HepG2 (cell line): ENCODE measurements at regions not wholly inside any gene's neighbourhood (a gene's known extent, or its start where the extent isn't known, plus 50 kb on each side); places are given as distances from the start of the nearest gene placed in this dataset.

Experiments used
- ATAC-seq: fragments of 200-7000 bp; cut with Tn5 transposase; 3 replicates; pipeline ENCODE4 v1.9.1; 2020; ENCODE audit warnings: mild to moderate bottlenecking, moderate library complexity
- BruUV-seq: library from RNA; stranded (reverse); fragments of 400-500 nt; replicated peaks from 2 replicates; lab custom pipeline; 2021; lab: Mats Ljungman, UMichigan
- CTCF ChIA-PET: fragments of 300-600 bp; formaldehyde crosslinking; extraction: SDS; loops from one replicate; lab custom pipeline; 2021; ENCODE audit warnings: low total read pairs, inconsistent platforms, low intra/inter-chr PET ratio; lab: Yijun Ruan, JAX
- POLR2A ChIA-PET: fragments of 350-600 bp; sonication (Branson Sonifier 250); formaldehyde crosslinking; loops from one replicate; lab custom pipeline; 2020; ENCODE audit warnings: antibody characterized with exemption, inconsistent platforms; lab: Yijun Ruan, JAX
- DNase-seq: peaks from one replicate; pipeline ENCODE4 v3.0.0-alpha.2; 2015; ENCODE audit warnings: low spot score
- FAIRE-seq: peaks from 3 replicates; lab custom pipeline; 2011; peaks lifted over from hg19 to GRCh38; lab: Jason Lieb, UNC
- H2AFZ ChIP-seq: one replicate; pipeline ENCODE4 v1.6.1; 2011; ENCODE audit warnings: low read length, inconsistent platforms
- H3K27ac ChIP-seq: fragments of 300-600 bp; 3 replicates; pipeline ENCODE4 v1.8.0; 2011; ENCODE audit warnings: mixed run types, mild to moderate bottlenecking, mixed read lengths, low read length, inconsistent platforms; ENCODE audit not compliant: insufficient read depth; ENCODE audit errors: extremely low read length
- H3K27me3 ChIP-seq, 2 experiments: fragments of 200-600 bp in 1 of 2; 2 replicates in 1 of 2; 3 replicates in 1 of 2; pipeline versions ENCODE4 v1.6.0 to v1.8.0; 2011; ENCODE audit warnings: low read length in 2 of 2, mild to moderate bottlenecking in 2 of 2, moderate library complexity in 2 of 2, inconsistent platforms in 1 of 2; ENCODE audit not compliant: insufficient read depth in 2 of 2, control insufficient read depth in 1 of 2
- H3K36me3 ChIP-seq, 2 experiments: fragments of 200-600 bp in 1 of 2; replicated peaks in 1 of 2; 2 replicates in 1 of 2; 3 replicates in 1 of 2; pipeline versions ENCODE4 v1.5.1 to v1.8.0; 2011; ENCODE audit warnings: low read length in 2 of 2, inconsistent platforms in 1 of 2; ENCODE audit not compliant: insufficient read depth in 2 of 2, control insufficient read depth in 1 of 2
- H3K4me1 ChIP-seq: 2 replicates; pipeline ENCODE4 v1.5.1; 2012; ENCODE audit warnings: low read length, inconsistent platforms; ENCODE audit not compliant: insufficient read depth
- H3K4me2 ChIP-seq: 2 replicates; pipeline ENCODE4 v1.6.0; 2011; ENCODE audit warnings: low read depth, low read length, inconsistent platforms
- H3K4me3 ChIP-seq, 3 experiments: fragments of 200-600 bp in 1 of 3; sonication (generic), shearing (Covaris generic) in 1 of 3; replicated peaks in 1 of 3; 2 replicates each; pipeline ENCODE4 v1.5.1; 2011 to 2016; ENCODE audit warnings: low read length in 3 of 3, inconsistent platforms in 2 of 3, low read depth in 2 of 3, mild to moderate bottlenecking in 2 of 3, control low read depth in 1 of 3, mixed read lengths in 1 of 3; ENCODE audit not compliant: insufficient read depth in 1 of 3
- H3K79me2 ChIP-seq: one replicate; pipeline ENCODE4 v1.6.1; 2011; ENCODE audit warnings: low read length, inconsistent platforms; ENCODE audit not compliant: insufficient read depth
- H3K9ac ChIP-seq: 2 replicates; pipeline ENCODE4 v1.6.0; 2011; ENCODE audit warnings: mild to moderate bottlenecking, low read depth, low read length, inconsistent platforms; ENCODE audit not compliant: insufficient read depth
- H3K9me3 ChIP-seq: 2 replicates; pipeline ENCODE4 v1.5.1; 2012; ENCODE audit warnings: mild to moderate bottlenecking, low read length
- H4K20me1 ChIP-seq: 2 replicates; pipeline ENCODE4 v1.6.0; 2011; ENCODE audit warnings: inconsistent platforms, mild to moderate bottlenecking, low read length, moderate library complexity; ENCODE audit not compliant: insufficient read depth
- ARHGAP35 ChIP-seq: sonication (generic); formaldehyde crosslinking; IDR thresholded peaks from 2 replicates; pipeline ENCODE4 v1.9.0; 2022; ENCODE audit warnings: mild to moderate bottlenecking, inconsistent platforms, moderate library complexity, missing genetic modification reagents, borderline replicate concordance
- DMTF1 ChIP-seq: sonication (generic); formaldehyde crosslinking; IDR thresholded peaks from 2 replicates; pipeline ENCODE4 v1.4.0; 2020; ENCODE audit warnings: mild to moderate bottlenecking, missing genetic modification reagents
- KLF12 ChIP-seq: sonication (generic); formaldehyde crosslinking; IDR thresholded peaks from 2 replicates; pipeline ENCODE4 v1.4.0; 2020; ENCODE audit warnings: missing genetic modification reagents, borderline replicate concordance
- MLLT10 ChIP-seq: sonication (generic); formaldehyde crosslinking; IDR thresholded peaks from 2 replicates; pipeline ENCODE4 v1.4.0; 2020; ENCODE audit warnings: missing genetic modification reagents
- PLSCR1 ChIP-seq: sonication (generic); formaldehyde crosslinking; IDR thresholded peaks from 2 replicates; pipeline ENCODE4 v1.5.0; 2020; ENCODE audit warnings: missing genetic modification reagents, mild to moderate bottlenecking, borderline replicate concordance
- SAP130 ChIP-seq: IDR thresholded peaks from 2 replicates; pipeline ENCODE4 v1.6.1; 2016; ENCODE audit warnings: low read depth
- ZMYM2 ChIP-seq: sonication (generic); formaldehyde crosslinking; IDR thresholded peaks from 2 replicates; pipeline ENCODE4 v1.8.0; 2022; ENCODE audit warnings: mild to moderate bottlenecking, missing genetic modification reagents
- ZNF143 ChIP-seq: sonication (generic); formaldehyde crosslinking; IDR thresholded peaks from 2 replicates; pipeline ENCODE4 v1.4.0; 2020; ENCODE audit warnings: missing genetic modification reagents
- ZNF329 ChIP-seq: sonication (generic); formaldehyde crosslinking; IDR thresholded peaks from 2 replicates; pipeline ENCODE4 v1.9.0; 2021; ENCODE audit warnings: low read depth, mild to moderate bottlenecking, missing genetic modification reagents
- ZNF547 ChIP-seq: sonication (generic); formaldehyde crosslinking; IDR thresholded peaks from 2 replicates; pipeline ENCODE4 v1.5.1; 2020; ENCODE audit warnings: mild to moderate bottlenecking, missing genetic modification reagents
- ZNF841 ChIP-seq: sonication (generic); formaldehyde crosslinking; IDR thresholded peaks from 2 replicates; pipeline ENCODE4 v1.8.1; 2023; ENCODE audit warnings: missing genetic modification reagents, borderline replicate concordance
- WGBS: methylation state at CpG from one replicate; pipeline ENCODE4 v1.1.6; 2017; ENCODE audit warnings: low lambda C conversion rate; 5-methylcytosine and 5-hydroxymethylcytosine counted together
- in situ Hi-C: cut with HindIII; loops from 2 replicates; pipeline ENCODE4 v1.10.0; 2017; ENCODE audit warnings: low pct_unique_long_range_greater_than_20kb; ENCODE audit not compliant: extremely low pct_ligation_motif_present
- intact Hi-C: fragments of 100-400 bp; cut with micrococcal nuclease; formaldehyde crosslinking; loops from one replicate; pipeline ENCODE4 v1.10.0; 2022; ENCODE audit not compliant: unreplicated experiment

- POLR2A ChIA-PET = no interaction called here
- FAIRE-seq = no peak
- DNase-seq = no peak
- Histone ChIP-seq H4K20me1 (no peaks in the 10 kb centered on the region), H3K27me3 (peaks cover 9 to 79% of the 10 kb centered on the region in 2 experiments; a peak in 4 of 5 replicates), H3K36me3 (no peaks in the 10 kb centered on the region), H3K9me3 (no peaks in the 10 kb centered on the region), H3K27ac (no peak overlapping the region), H3K4me1 (no peaks in the 10 kb centered on the region), H3K79me2 (no peaks in the 10 kb centered on the region), H3K9ac (no peak overlapping the region), H2AFZ (no peak overlapping the region), H3K4me3 (no peak overlapping the region), H3K4me2 (no peak overlapping the region)
- in situ Hi-C loops = no loop called here
- WGBS = 44% methylated on average over 21 of the region's 21 CpGs
- no peak for ATAC-seq
- CTCF ChIA-PET = no interaction called here
- no peak for TF ChIP-seq PLSCR1 (CRISPR knock-in tag)
- intact Hi-C loops = no loop called here
- BruUV-seq = no TSS peak
These were observed 400.2 kb upstream of the MYT1L start for GRCh38 chr2:2731101-2731815.

DNA sequence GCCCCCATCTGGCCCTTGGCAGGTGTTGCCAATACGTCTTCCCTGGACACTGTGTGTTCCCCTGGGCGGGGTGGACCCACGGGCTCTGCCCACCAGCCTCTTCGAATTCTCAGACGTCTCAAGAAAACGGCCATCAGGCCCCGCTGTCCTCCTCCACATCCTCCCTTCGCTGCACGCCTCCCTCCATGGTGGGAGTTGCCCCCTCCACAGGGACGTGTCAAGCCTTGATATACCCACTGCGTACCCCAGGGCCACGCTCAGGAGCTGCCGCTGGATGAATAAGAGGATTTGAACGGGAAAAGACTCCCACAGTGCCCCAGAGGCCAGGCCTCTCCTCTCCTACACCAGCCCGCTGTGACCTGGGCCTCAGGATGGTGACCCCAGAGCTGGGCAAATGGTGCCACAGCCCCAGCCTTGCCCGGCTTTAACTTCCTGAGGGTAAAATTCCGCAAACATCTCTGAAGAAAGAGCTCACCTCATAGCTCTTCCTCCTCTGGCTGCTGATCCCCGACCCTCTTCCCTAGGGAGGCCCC is 399.3 kb upstream of the MYT1L start:
- Histone ChIP-seq H3K4me3 (no peak overlapping the region), H3K79me2 (no peaks in the 10 kb centered on the region), H2AFZ (no peak overlapping the region), H3K4me2 (no peak overlapping the region), H3K9ac (no peak overlapping the region), H3K36me3 (no peaks in the 10 kb centered on the region), H3K9me3 (no peaks in the 10 kb centered on the region), H3K27ac (no peak overlapping the region), H4K20me1 (no peaks in the 10 kb centered on the region), H3K4me1 (no peaks in the 10 kb centered on the region), H3K27me3 (peaks cover 9 to 88% of the 10 kb centered on the region in 2 experiments; a peak in 4 of 5 replicates)
- ChIA-PET POLR2A (no interaction called here), CTCF (no interaction called here)
- in situ Hi-C loops = no loop called here
- ATAC-seq (no peak), FAIRE-seq (no peak), DNase-seq (no peak)
- intact Hi-C loops = no loop called here
- 12% methylated on average over 15 of the region's 18 CpGs for WGBS
- TF ChIP-seq ZNF547 (CRISPR knock-in tag) = no peak
- no peak for TF ChIP-seq ZNF841
- no peak for TF ChIP-seq KLF12 (CRISPR knock-in tag)
- no peak for TF ChIP-seq ZNF329 (CRISPR knock-in tag)
- no peak for TF ChIP-seq ZMYM2 (CRISPR knock-in tag)
- TF ChIP-seq SAP130 (CRISPR knock-in tag) = no peak
- TF ChIP-seq DMTF1 (CRISPR knock-in tag) = no peak
- TF ChIP-seq ARHGAP35 (CRISPR knock-in tag) = no peak
- no peak for TF ChIP-seq ZNF143
- TF ChIP-seq MLLT10 (CRISPR knock-in tag) = no peak
- BruUV-seq = no TSS peak
